A172 (cell line): ENCODE measurements at regions not wholly inside any gene's neighbourhood (a gene's known extent, or its start where the extent isn't known, plus 50 kb on each side); places are given as distances from the start of the nearest gene placed in this dataset.
"Not testable (repeated sequence)": the region's sequence is repeated elsewhere in the genome, so short reads cannot be mapped to it uniquely, and the experiment has no call there.

Source experiments
- DNase-seq: peaks from one replicate; pipeline ENCODE4 v3.0.0-alpha.2; 2015; ENCODE audit warnings: low spot score

GRCh38 chr10:33067917-33068316 lies 109.9 kb upstream of the ITGB1 start:
- DNase-seq = no peak

- DNase-seq = no peak
Observed at GRCh38 chr10:33067481-33067880, 109.5 kb upstream of the ITGB1 start.

- DNase-seq = peak; percentile 90
Observed at GRCh38 chr10:33066558-33067236, 108.7 kb upstream of the ITGB1 start.

- no peak for DNase-seq
Observed at GRCh38 chr10:33065111-33065510, 107.1 kb upstream of the ITGB1 start.

- DNase-seq = no peak
Observed at GRCh38 chr10:33064706-33065105, 106.7 kb upstream of the ITGB1 start.

GRCh38 chr10:33057620-33058019 lies 99.6 kb upstream of the ITGB1 start:
- DNase-seq = no peak

GRCh38 chr10:33056828-33057596 lies 99.0 kb upstream of the ITGB1 start:
- no peak for DNase-seq

- DNase-seq = peak; percentile 30
Observed at GRCh38 chr10:33055625-33056024, 97.6 kb upstream of the ITGB1 start.

GRCh38 chr10:33052915-33053810 lies 95.1 kb upstream of the ITGB1 start:
- no peak for DNase-seq

- no peak for DNase-seq
Observed at GRCh38 chr10:33052263-33052875, 94.3 kb upstream of the ITGB1 start.

- DNase-seq = not testable (repeated sequence)
Observed at GRCh38 chr10:33049963-33050920, 92.2 kb upstream of the ITGB1 start.

GRCh38 chr10:33048223-33048622 lies 90.2 kb upstream of the ITGB1 start:
- DNase-seq = no peak

GRCh38 chr10:33047655-33048054 lies 89.6 kb upstream of the ITGB1 start:
- no peak for DNase-seq

- DNase-seq = no peak
Observed at GRCh38 chr10:33046792-33047191, 88.8 kb upstream of the ITGB1 start.

- no peak for DNase-seq
Observed at GRCh38 chr10:33045421-33045820, 87.4 kb upstream of the ITGB1 start.

- no peak for DNase-seq
Observed at GRCh38 chr10:33042565-33042964, 84.5 kb upstream of the ITGB1 start.

- DNase-seq = no peak
Observed at GRCh38 chr10:33041783-33042437, 83.9 kb upstream of the ITGB1 start.

GRCh38 chr10:33040436-33040835 lies 82.4 kb upstream of the ITGB1 start:
- no peak for DNase-seq

- no peak for DNase-seq
Observed at GRCh38 chr10:33039181-33039580, 81.2 kb upstream of the ITGB1 start.

GRCh38 chr10:33038672-33039071 lies 80.6 kb upstream of the ITGB1 start:
- DNase-seq = no peak
